ENCODE measurements at regions not wholly inside any gene's neighbourhood (a gene's known extent, or its start where the extent isn't known, plus 50 kb on each side); places are given as distances from the start of the nearest gene placed in this dataset.
"Not testable (repeated sequence)": the region's sequence is repeated elsewhere in the genome, so short reads cannot be mapped to it uniquely, and the experiment has no call there.

DNA sequence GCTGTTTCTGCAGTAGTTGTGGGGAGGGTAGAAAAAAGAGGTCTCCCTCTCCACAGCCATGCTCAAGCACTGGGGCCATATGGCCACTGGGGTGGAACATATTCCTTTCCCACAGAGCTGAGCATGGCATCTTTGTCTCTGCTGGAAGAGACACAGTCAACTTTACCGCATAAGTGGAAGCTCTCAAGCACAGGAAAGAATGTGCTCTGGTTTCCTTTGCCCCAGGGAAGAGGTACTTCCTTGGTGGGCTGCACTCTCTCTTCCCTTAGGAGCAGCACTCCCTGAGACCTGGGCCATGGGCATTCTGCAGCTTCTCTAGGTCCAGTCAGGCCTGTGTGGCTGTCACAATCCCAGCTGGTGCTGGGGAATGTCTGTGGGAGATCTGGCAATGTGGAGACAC is 168.5 kb upstream of the ACTBL2 start:
- Histone ChIP-seq H3K4me1 (ENCODE audit: insufficient read depth, low read length) (peaks cover 7% of the 10 kb centered on the region; the same call in 1 of the 2 replicates), H3K9ac (ENCODE audit: low read depth, low read length) (no peak overlapping the region)

DNA sequence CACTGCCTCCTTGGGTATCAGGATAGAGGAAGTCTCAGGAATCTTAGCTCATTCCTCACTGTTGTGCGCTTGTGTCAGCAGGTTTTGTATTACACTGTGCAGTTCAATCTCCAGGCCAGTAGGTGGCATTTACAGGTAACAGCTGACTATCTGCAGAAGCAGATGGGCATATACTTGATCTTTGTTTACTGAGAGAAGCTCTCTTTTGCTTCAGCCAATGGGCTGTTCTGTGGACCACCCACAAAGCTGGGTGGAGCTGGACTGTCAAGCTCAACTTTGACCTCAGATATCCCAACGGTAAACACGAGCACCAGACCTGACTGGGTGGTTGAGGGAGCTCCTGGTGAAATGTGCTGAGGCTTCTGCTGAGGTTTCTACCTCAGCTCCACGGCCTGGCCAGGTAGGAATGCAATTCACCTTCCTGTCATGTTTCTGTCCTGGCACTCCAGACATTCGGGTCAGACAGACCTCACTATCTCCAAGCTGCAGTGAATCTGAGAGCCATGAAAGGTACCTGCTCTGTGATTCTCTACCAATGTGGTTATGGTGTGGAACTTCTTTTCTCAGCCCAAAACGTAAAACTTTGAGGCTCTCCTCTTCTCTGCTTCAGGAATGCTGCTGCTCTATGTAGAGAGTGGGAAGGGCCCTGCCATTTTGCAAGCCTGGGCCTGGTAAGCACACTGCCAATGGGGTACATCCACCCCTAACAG is 167.9 kb upstream of the ACTBL2 start:
- Histone ChIP-seq H3K9ac (ENCODE audit: low read depth, low read length) (no peak overlapping the region), H3K9me3 (ENCODE audit: control insufficient read depth, insufficient read depth, low read length) (no peaks in the 10 kb centered on the region), H3K36me3 (ENCODE audit: insufficient read depth, low read length) (no peaks in the 10 kb centered on the region), H3K4me1 (ENCODE audit: insufficient read depth, low read length) (peaks cover 7% of the 10 kb centered on the region; the same call in 1 of the 2 replicates)

More for the DNA sequence above, 168.5 kb upstream of the ACTBL2 start:
- Histone ChIP-seq H3K9me3 (ENCODE audit: control insufficient read depth, insufficient read depth, low read length) (no peaks in the 10 kb centered on the region), H3K36me3 (ENCODE audit: insufficient read depth, low read length) (no peaks in the 10 kb centered on the region)

DNA sequence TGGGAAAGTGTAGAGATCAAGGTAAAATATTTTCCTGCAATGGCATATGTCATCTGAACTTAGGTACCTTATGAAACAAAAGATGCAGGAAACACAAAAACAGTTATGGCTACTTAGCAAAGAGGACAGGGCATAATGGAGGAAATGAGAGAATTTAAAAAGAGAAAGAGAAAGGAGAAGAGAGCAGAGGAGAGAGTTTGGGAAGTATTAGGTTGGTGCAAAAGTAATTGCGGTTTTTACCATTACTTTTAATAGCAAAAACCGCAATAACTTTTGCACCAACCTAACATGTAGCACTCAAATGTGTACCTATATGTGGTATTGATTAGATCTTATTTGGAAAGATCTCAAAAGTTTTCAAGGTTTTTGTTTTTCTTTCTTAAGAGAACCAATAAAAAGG is 160.1 kb upstream of the ACTBL2 start:
- Histone ChIP-seq H3K36me3 (ENCODE audit: insufficient read depth, low read length) (no peaks in the 10 kb centered on the region), H3K9me3 (ENCODE audit: control insufficient read depth, insufficient read depth, low read length) (peaks cover 2% of the 10 kb centered on the region; the same call in 1 of the 2 replicates), H3K4me1 (ENCODE audit: insufficient read depth, low read length) (no peaks in the 10 kb centered on the region), H3K9ac (ENCODE audit: low read depth, low read length) (no peak overlapping the region)

DNA sequence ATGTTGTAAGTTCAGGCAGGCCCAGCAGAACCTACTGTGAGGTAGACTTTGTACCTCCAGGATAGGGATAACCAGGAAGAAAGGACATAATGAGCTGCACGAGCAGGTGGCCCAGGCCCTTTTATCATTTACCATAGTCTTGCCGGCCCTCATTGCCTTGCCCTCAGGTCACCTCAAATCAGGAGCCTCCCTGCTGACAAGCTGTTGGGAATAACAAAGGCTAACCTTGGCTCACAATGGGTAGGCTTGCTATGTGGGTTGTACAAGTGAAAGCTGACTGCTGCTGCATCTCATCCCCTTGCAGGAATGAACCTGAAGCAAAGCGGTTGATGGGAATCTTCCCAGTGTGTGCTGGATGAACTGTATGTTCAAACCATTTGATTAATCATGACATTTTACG is 159.5 kb upstream of the ACTBL2 start:
- Histone ChIP-seq H3K36me3 (ENCODE audit: insufficient read depth, low read length) (no peaks in the 10 kb centered on the region), H3K9me3 (ENCODE audit: control insufficient read depth, insufficient read depth, low read length) (peaks cover 2% of the 10 kb centered on the region; the same call in 1 of the 2 replicates), H3K9ac (ENCODE audit: low read depth, low read length) (no peak overlapping the region), H3K4me1 (ENCODE audit: insufficient read depth, low read length) (no peaks in the 10 kb centered on the region)

DNA sequence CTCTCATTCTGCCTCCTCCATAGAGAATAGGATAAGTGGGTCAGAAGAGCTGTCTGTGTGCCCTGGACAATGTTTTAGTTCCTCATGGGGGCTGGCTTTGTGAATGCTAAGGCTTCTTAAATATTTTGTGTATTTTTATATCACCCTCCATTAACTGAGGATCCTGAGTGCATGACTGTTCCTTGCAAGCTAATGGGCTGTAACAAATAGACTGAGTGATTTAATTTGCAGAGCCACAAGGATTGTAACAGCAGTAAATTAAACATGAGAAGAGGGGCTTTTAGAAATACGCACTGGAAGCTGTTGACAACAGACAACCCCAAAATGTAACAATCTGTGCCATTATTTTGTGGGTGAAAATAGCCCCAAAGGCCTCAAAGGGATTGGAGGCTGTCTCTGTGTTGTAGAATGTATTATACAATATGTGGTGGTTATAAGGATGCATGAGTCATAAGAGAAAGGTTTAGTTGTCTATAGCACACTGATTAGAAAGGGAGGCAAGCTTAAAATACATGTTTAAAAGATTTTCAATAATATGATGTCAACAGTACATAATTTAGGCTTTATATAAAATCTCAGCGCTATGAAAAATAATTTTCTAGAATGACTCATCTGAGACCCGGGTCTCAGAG is 152.7 kb upstream of the ACTBL2 start:
- Histone ChIP-seq H3K4me1 (ENCODE audit: insufficient read depth, low read length) (no peaks in the 10 kb centered on the region), H3K36me3 (ENCODE audit: insufficient read depth, low read length) (no peaks in the 10 kb centered on the region), H3K9me3 (ENCODE audit: control insufficient read depth, insufficient read depth, low read length) (no peaks in the 10 kb centered on the region), H3K9ac (ENCODE audit: low read depth, low read length) (no peak overlapping the region)

DNA sequence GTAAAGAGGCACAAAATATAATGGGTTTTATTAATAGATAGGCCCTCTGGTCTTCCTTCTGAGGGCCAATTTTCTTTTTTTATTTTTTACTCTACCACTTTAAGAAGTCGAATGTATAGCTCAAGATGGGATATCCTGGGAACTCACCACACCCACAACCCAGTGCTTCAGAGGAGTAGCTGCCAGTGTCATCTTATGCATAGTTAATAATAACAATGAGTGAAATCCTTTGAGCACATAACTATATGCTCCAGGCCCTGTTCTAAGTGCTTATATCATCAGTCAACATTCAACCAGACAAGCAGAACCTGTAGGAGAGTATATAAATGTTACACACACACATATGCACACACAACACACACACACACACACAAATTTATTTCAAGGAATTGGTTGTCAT is 150.3 kb upstream of the ACTBL2 start:
- H3K36me3 ChIP-seq (ENCODE audit: insufficient read depth, low read length), result no peaks in the 10 kb centered on the region
- H3K4me1 ChIP-seq (ENCODE audit: insufficient read depth, low read length), result no peaks in the 10 kb centered on the region
- H3K9ac ChIP-seq (ENCODE audit: low read depth, low read length), result no peak overlapping the region
- H3K9me3 ChIP-seq (ENCODE audit: control insufficient read depth, insufficient read depth, low read length), result no peaks in the 10 kb centered on the region

DNA sequence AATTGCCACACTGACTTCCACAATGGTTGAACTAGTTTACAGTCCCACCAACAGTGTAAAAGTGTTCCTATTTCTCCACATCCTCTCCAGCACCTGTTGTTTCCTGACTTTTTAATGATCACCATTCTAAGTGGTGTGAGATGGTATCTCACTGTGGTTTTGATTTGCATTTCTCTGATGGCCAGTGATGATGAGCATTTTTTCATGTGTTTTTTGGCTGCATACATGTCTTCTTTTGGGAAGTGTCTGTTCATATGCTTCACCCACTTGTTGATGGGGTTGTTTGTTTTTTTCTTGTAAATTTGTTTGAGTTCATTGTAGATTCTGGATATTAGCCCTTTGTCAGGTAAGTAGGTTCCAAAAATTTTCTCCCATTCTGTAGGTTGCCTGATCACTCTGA is 148.5 kb upstream of the ACTBL2 start:
- H3K36me3 ChIP-seq (ENCODE audit: insufficient read depth, low read length); H3K9me3 ChIP-seq (ENCODE audit: control insufficient read depth, insufficient read depth, low read length); H3K9ac ChIP-seq (ENCODE audit: low read depth, low read length); H3K4me1 ChIP-seq (ENCODE audit: insufficient read depth, low read length): not testable (repeated sequence)

DNA sequence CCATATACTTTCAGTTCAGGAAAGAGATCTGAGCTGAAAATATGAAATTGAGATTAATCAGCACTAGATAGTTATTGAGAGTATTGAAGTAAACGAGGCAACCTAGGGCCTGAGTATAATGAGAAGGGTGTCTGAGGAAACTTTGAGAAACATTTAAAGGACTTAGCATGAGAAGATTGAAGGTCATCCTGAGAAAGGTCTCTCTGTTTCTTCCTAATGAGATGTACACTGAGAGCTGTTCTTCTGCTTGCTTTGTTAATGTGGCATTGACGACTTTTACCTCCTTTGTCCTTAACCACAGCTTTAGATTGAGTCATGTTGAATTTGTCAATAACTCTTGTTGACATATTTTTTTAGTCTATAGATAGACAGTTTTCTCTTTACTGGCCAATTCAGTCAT is 145.1 kb upstream of the ACTBL2 start:
- Histone ChIP-seq H3K9ac (ENCODE audit: low read depth, low read length) (no peak overlapping the region), H3K4me1 (ENCODE audit: insufficient read depth, low read length) (no peaks in the 10 kb centered on the region), H3K36me3 (ENCODE audit: insufficient read depth, low read length) (no peaks in the 10 kb centered on the region), H3K9me3 (ENCODE audit: control insufficient read depth, insufficient read depth, low read length) (no peaks in the 10 kb centered on the region)

DNA sequence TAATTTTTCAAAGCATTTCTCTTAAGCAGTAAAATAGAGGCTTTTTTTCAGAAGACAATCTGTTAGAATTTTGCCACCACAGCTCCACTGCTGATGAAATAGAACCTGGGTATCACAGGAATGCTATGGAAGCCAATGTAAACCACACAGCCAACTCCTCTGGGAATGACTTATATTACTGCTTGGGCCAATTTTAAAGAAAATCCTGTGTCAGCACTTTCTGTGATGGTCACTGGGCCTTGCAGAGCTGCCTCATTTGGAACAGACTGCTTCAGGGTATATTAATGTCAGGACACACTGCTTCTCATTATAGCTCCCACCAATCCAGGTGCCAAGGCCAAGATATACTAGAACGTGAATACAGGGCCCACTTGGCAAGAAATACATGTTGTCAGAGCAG is 144.1 kb upstream of the ACTBL2 start:
- Histone ChIP-seq H3K36me3 (ENCODE audit: insufficient read depth, low read length) (no peaks in the 10 kb centered on the region), H3K9ac (ENCODE audit: low read depth, low read length) (no peak overlapping the region), H3K9me3 (ENCODE audit: control insufficient read depth, insufficient read depth, low read length) (no peaks in the 10 kb centered on the region), H3K4me1 (ENCODE audit: insufficient read depth, low read length) (no peaks in the 10 kb centered on the region)

DNA sequence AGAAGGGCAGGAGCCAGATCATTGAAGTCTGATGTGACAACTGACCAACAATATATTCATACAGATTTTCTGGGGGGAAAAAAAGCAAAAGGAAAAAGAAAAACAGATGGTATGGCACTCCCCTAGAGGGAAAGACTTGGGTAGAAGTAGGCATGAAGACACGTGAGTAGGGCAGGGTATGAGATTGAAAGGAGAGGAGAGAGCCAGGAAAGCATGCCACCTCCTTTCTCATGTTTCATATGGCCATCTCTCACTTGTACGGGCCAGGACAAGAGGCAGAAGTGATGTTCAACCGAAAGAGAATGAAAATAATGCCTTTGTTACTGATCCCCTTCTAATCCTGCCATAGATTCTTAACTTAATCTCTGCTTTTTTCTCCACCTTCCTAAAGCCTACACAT is 139.0 kb upstream of the ACTBL2 start:
- no peaks in the 10 kb centered on the region for H3K9me3 ChIP-seq (ENCODE audit: control insufficient read depth, insufficient read depth, low read length)
- H3K36me3 ChIP-seq (ENCODE audit: insufficient read depth, low read length), result no peaks in the 10 kb centered on the region

DNA sequence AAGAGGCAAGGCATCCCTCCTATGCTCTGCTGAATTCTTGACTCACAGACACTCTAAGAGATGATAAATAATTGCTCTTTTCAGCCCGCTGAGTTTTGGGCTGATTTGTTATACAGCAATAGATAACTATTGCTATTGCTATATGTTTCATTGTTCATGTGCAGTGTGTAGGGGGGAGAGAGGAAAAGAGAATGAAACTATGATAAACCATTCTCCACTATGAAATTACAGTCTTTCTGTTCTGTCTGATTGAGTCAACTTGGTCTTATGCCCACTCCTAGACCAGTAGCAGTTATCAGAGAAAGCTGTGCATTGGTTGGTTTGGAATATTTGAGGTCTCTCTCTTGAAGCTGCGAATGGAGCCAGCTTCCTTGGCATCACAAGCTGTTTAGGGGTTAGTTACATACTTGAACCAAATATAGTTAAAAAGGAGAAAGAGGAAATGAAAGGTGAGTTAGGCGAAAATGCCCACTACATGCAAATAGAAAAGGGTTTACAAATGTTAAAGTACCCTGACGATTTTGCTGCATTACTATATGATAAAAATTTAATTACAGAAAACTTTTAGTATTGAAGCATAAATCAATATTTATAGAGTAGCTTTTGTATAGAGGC is 136.3 kb upstream of the ACTBL2 start:
- H3K9ac ChIP-seq (ENCODE audit: low read depth, low read length), result no peak overlapping the region
- H3K36me3 ChIP-seq (ENCODE audit: insufficient read depth, low read length), result no peaks in the 10 kb centered on the region
- no peaks in the 10 kb centered on the region for H3K9me3 ChIP-seq (ENCODE audit: control insufficient read depth, insufficient read depth, low read length)
- H3K4me1 ChIP-seq (ENCODE audit: insufficient read depth, low read length), result no peaks in the 10 kb centered on the region

More for the DNA sequence above, 139.0 kb upstream of the ACTBL2 start:
- Histone ChIP-seq H3K9ac (ENCODE audit: low read depth, low read length) (no peak overlapping the region), H3K4me1 (ENCODE audit: insufficient read depth, low read length) (no peaks in the 10 kb centered on the region)

DNA sequence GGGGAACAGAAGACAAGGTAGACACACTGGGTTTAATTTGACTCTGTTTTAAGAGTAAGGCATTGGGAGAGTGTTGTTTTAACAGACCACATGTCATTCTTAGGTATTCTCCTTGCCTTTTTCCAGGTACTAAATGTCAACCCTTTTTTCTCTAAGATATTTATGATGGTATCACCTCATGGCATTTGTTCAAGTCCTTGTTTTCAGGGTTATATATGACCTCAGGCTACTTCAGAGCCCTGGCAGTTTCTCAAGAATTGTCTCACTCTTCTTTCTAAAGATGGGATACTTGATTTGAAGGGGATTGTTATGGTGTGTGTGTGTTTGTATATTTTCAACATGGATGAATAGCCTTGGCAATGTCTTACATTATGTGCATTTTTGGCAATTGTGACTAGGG is 131.1 kb upstream of the ACTBL2 start:
- no peaks in the 10 kb centered on the region for H3K4me1 ChIP-seq (ENCODE audit: insufficient read depth, low read length)
- H3K36me3 ChIP-seq (ENCODE audit: insufficient read depth, low read length), result no peaks in the 10 kb centered on the region
- H3K9me3 ChIP-seq (ENCODE audit: control insufficient read depth, insufficient read depth, low read length), result no peaks in the 10 kb centered on the region
- no peak overlapping the region for H3K9ac ChIP-seq (ENCODE audit: low read depth, low read length)

DNA sequence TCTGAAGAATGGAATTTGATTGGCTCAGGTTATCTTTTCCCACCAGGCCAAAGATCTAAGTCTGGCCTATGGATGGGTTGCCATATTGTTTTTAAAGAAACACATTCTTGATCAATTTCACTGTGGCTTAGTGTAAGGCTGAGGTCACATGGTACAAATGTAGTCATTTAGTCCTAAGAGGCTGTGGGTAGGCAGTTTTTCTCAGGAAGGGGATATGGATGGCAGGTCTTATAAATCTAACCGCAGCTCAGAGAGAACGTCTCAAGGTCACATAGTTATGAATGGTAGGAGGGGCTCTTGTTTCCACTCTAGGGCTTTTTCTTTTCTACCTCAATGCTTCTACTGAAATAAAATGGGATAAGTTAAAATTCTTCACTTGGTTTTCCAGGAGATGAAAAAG is 128.6 kb upstream of the ACTBL2 start:
- H3K9me3 ChIP-seq (ENCODE audit: control insufficient read depth, insufficient read depth, low read length), result no peaks in the 10 kb centered on the region
- no peak overlapping the region for H3K9ac ChIP-seq (ENCODE audit: low read depth, low read length)
- H3K4me1 ChIP-seq (ENCODE audit: insufficient read depth, low read length), result no peaks in the 10 kb centered on the region
- H3K36me3 ChIP-seq (ENCODE audit: insufficient read depth, low read length), result no peaks in the 10 kb centered on the region

DNA sequence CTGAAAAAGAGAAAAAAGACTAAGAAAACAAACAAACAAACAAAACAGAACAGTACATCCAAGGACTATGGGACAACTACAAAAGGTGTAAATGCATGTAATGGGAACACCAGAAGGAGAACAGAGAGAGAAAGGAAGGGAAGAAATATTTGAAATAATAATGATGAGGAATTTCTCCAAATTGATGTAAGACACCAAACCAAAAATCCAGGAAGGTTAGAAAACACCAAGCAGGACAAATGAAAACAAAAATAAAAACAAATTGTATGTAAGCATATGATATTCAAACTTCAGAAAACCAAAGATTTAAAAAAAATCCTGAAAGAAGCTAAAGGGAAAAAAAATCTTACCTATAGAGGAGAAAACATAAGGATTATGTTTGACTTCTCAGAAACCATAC is 125.9 kb upstream of the ACTBL2 start:
- Histone ChIP-seq H3K36me3 (ENCODE audit: insufficient read depth, low read length) (no peaks in the 10 kb centered on the region), H3K9me3 (ENCODE audit: control insufficient read depth, insufficient read depth, low read length) (no peaks in the 10 kb centered on the region), H3K4me1 (ENCODE audit: insufficient read depth, low read length) (no peaks in the 10 kb centered on the region), H3K9ac (ENCODE audit: low read depth, low read length) (no peak overlapping the region)

DNA sequence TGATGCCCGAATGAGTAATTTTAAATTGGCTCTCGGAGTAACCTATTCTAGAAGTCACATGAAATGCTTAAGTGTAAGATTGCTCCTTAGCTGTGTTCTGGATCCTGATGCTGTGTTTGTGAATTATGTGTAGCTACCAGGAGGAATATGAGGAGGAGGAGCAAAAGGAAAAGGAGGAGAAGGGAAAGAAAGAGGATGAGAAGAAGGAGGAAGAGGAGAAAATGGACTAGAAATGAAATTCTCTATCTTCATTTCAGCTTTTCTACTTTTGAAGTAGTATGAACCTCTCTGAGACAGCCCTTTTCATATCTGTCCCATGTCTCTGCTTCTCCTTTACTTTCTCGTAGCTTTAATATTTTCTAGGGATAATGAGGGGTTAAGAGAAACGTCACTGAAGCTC is 119.4 kb upstream of the ACTBL2 start:
- Histone ChIP-seq H3K9me3 (ENCODE audit: control insufficient read depth, insufficient read depth, low read length) (no peaks in the 10 kb centered on the region), H3K9ac (ENCODE audit: low read depth, low read length) (no peak overlapping the region)

More for the DNA sequence above, 119.4 kb upstream of the ACTBL2 start:
- Histone ChIP-seq H3K36me3 (ENCODE audit: insufficient read depth, low read length) (no peaks in the 10 kb centered on the region), H3K4me1 (ENCODE audit: insufficient read depth, low read length) (no peaks in the 10 kb centered on the region)

Data from ES-I3 (cell line).